ENCODE measurements at regions not wholly inside any gene's neighbourhood (a gene's known extent, or its start where the extent isn't known, plus 50 kb on each side); places are given as distances from the start of the nearest gene placed in this dataset.

DNA sequence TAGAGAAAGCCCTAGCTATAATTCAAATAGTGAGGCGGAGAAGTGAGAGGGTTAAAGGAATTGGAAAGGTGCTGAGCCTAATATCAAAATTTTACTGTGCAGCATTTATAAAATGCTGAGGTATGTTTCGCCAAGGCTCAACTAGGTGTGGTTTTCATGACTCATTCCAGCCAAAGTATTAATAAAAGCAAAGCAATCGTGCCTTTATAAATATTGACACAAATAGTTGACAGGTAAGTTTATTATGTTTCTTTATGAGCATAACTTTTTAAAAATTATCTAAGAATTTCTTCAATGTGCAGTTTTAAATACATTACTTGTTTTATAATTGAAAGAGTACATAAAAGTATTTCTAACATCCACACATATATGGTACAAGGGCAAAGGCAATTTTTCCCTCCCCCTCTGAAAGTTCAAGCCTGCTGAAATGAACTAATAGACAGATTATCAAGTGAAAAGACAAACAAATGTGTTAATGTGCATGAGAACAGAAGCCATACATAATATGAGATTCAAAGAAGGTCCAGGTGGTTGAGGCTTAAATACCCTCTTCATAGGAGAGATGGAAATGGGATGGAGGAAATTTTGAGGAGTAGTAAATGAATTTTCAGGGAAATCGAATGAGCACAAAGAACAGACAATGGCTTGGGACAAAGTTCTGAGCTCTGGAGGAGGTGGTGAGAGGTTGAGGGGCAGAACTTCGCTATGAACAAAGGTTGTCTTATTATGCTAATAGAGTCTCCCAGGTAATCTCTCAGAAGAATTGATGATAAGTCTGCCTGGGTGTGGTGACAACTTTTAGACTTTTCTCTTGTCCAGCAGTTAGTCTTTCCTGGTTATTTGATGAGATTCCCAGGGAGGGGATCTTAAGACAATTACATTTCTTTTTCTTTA, 326.5 kb downstream of the BUD13 start:
- H4K91ac ChIP-seq (ENCODE audit: low read depth, low read length) = no peak overlapping the region
- no peak overlapping the region for H2BK12ac ChIP-seq (ENCODE audit: low read length)
- no peak overlapping the region for H3K14ac ChIP-seq (ENCODE audit: low read length)
- no peaks in the 10 kb centered on the region for H3K9me3 ChIP-seq (ENCODE audit: insufficient read depth, low read depth, low read length)
- H3K79me2 ChIP-seq (ENCODE audit: control insufficient read depth, insufficient read depth, low read length, poor library complexity) = no peaks in the 10 kb centered on the region
- H2AK5ac ChIP-seq (ENCODE audit: low read length) = no peak overlapping the region
- H3K18ac ChIP-seq (ENCODE audit: low read length) = no peak overlapping the region
- no peaks in the 10 kb centered on the region for H3K79me1 ChIP-seq (ENCODE audit: low read length)
- no peak overlapping the region for H4K12ac ChIP-seq (ENCODE audit: low read depth, low read length)
- no peaks in the 10 kb centered on the region for H3K36me3 ChIP-seq (ENCODE audit: control insufficient read depth in 1 of 2, insufficient read depth in 2 of 2, low read length in 2 of 2)
- no peak overlapping the region for H4K8ac ChIP-seq (ENCODE audit: low read depth, low read length)
- H3K23ac ChIP-seq (ENCODE audit: low read length) = no peak overlapping the region
- no peaks in the 10 kb centered on the region for H3K4me1 ChIP-seq (ENCODE audit: control insufficient read depth in 1 of 2, insufficient read depth in 2 of 2, low read length in 2 of 2)
- no peak overlapping the region for H3K27ac ChIP-seq (ENCODE audit: low read depth, low read length)
- no peak overlapping the region for H3K9ac ChIP-seq (ENCODE audit: low read length)
- no peak overlapping the region for H3K4me3 ChIP-seq (ENCODE audit: low read depth, low read length)
- no CpG with 5 or more reads among the region's 5 CpGs for WGBS (ENCODE audit: extremely low coverage, insufficient coverage, insufficient read length)
- no peak overlapping the region for H3K4me2 ChIP-seq (ENCODE audit: low read length)
- H3K4ac ChIP-seq (ENCODE audit: low read depth, low read length) = no peak overlapping the region
- H3K27me3 ChIP-seq (ENCODE audit: insufficient read depth, low read length) = no peaks in the 10 kb centered on the region
- no peak for DNase-seq
- no peak overlapping the region for H2BK5ac ChIP-seq (ENCODE audit: low read depth, low read length, poor library complexity)
- no peak overlapping the region for H2AFZ ChIP-seq (ENCODE audit: insufficient read depth, low read length, poor library complexity)
- no peak overlapping the region for H2BK120ac ChIP-seq (ENCODE audit: insufficient read depth, low read length, poor library complexity)

DNA sequence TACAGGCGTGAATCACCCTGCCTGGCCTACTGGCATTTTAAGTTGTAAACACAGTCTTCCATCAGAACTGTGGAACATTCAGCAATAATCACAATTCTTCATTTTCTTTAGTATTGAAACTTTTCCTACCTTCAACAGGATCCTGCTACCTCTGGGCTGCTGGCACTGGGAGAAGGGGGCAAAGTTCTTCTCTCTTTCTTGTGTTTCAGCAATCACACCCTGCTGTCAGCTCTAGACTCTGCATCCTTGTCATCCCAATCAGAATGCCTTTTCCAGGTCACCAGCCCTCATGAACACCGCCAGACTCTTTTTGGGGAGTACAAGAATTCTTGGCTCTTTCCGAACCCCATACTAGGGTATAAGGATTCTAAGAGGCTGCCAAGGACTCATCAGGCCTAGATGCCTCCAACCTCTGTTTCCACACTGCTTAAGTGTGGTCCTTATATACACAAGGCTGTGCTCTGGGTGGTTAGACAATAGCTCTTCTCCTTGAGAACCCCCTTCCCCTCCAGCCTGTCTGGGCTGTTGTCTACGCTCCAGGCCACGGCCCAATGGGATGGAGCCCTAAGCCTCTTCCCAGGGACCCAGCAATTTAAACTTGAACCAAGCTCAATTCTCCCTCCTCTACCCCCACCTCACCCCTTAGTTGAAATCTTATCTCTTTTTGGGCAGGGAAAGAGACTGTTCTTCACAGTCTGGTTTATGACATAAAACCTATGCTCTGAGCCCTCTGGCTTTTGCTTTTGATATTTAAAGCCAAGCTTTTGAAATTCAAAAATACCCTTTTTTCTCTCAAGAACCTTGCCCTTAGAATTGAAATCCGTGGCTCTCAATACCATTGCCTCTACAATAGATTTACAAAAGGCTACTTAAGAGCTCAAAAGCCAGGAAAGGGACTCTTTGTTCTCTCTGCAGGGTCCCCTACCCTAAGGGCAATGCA, 327.4 kb downstream of the BUD13 start:
- Histone ChIP-seq H3K27me3 (ENCODE audit: insufficient read depth, low read length) (no peaks in the 10 kb centered on the region), H3K18ac (ENCODE audit: low read length) (no peak overlapping the region), H3K14ac (ENCODE audit: low read length) (no peak overlapping the region), H3K9me3 (ENCODE audit: insufficient read depth, low read depth, low read length) (no peaks in the 10 kb centered on the region), H2AFZ (ENCODE audit: insufficient read depth, low read length, poor library complexity) (no peak overlapping the region), H3K4ac (ENCODE audit: low read depth, low read length) (no peak overlapping the region), H3K9ac (ENCODE audit: low read length) (no peak overlapping the region), H3K27ac (ENCODE audit: low read depth, low read length) (no peak overlapping the region), H2BK12ac (ENCODE audit: low read length) (no peak overlapping the region), H3K23ac (ENCODE audit: low read length) (no peak overlapping the region), H3K36me3 (ENCODE audit: control insufficient read depth in 1 of 2, insufficient read depth in 2 of 2, low read length in 2 of 2) (no peaks in the 10 kb centered on the region), H3K79me1 (ENCODE audit: low read length) (no peaks in the 10 kb centered on the region), H2BK120ac (ENCODE audit: insufficient read depth, low read length, poor library complexity) (no peak overlapping the region), H3K4me3 (ENCODE audit: low read depth, low read length) (no peak overlapping the region), H3K79me2 (ENCODE audit: control insufficient read depth, insufficient read depth, low read length, poor library complexity) (no peaks in the 10 kb centered on the region), H3K4me2 (ENCODE audit: low read length) (no peak overlapping the region), H4K8ac (ENCODE audit: low read depth, low read length) (no peak overlapping the region), H2BK5ac (ENCODE audit: low read depth, low read length, poor library complexity) (no peak overlapping the region), H4K12ac (ENCODE audit: low read depth, low read length) (no peak overlapping the region), H2AK5ac (ENCODE audit: low read length) (no peak overlapping the region), H4K91ac (ENCODE audit: low read depth, low read length) (no peak overlapping the region), H3K4me1 (ENCODE audit: control insufficient read depth in 1 of 2, insufficient read depth in 2 of 2, low read length in 2 of 2) (no peaks in the 10 kb centered on the region)
- DNase-seq = no peak
- WGBS (ENCODE audit: extremely low coverage, insufficient coverage, insufficient read length) = no CpG with 5 or more reads among the region's 6 CpGs

- Histone ChIP-seq H2BK5ac (ENCODE audit: low read depth, low read length, poor library complexity) (no peak overlapping the region), H3K79me2 (ENCODE audit: control insufficient read depth, insufficient read depth, low read length, poor library complexity) (no peaks in the 10 kb centered on the region), H2BK120ac (ENCODE audit: insufficient read depth, low read length, poor library complexity) (no peak overlapping the region), H3K79me1 (ENCODE audit: low read length) (no peaks in the 10 kb centered on the region), H2AFZ (ENCODE audit: insufficient read depth, low read length, poor library complexity) (no peak overlapping the region), H3K14ac (ENCODE audit: low read length) (no peak overlapping the region), H4K12ac (ENCODE audit: low read depth, low read length) (no peak overlapping the region), H3K4me1 (ENCODE audit: control insufficient read depth in 1 of 2, insufficient read depth in 2 of 2, low read length in 2 of 2) (no peaks in the 10 kb centered on the region), H3K27me3 (ENCODE audit: insufficient read depth, low read length) (no peaks in the 10 kb centered on the region), H2AK5ac (ENCODE audit: low read length) (no peak overlapping the region), H3K27ac (ENCODE audit: low read depth, low read length) (no peak overlapping the region), H3K4me2 (ENCODE audit: low read length) (no peak overlapping the region), H3K4ac (ENCODE audit: low read depth, low read length) (no peak overlapping the region), H3K36me3 (ENCODE audit: control insufficient read depth in 1 of 2, insufficient read depth in 2 of 2, low read length in 2 of 2) (no peaks in the 10 kb centered on the region), H3K9me3 (ENCODE audit: insufficient read depth, low read depth, low read length) (peaks cover 2% of the 10 kb centered on the region), H3K18ac (ENCODE audit: low read length) (no peak overlapping the region), H3K9ac (ENCODE audit: low read length) (no peak overlapping the region), H3K4me3 (ENCODE audit: low read depth, low read length) (no peak overlapping the region), H4K8ac (ENCODE audit: low read depth, low read length) (no peak overlapping the region), H3K23ac (ENCODE audit: low read length) (no peak overlapping the region), H2BK12ac (ENCODE audit: low read length) (no peak overlapping the region), H4K91ac (ENCODE audit: low read depth, low read length) (no peak overlapping the region)
- no peak for DNase-seq
Observed at GRCh38 chr11:116442238-116442752, 330.5 kb downstream of the BUD13 start.

GRCh38 chr11:116439361-116439677, 333.5 kb downstream of the BUD13 start:
- H4K91ac ChIP-seq (ENCODE audit: low read depth, low read length) = no peak overlapping the region
- DNase-seq = no peak
- H3K18ac ChIP-seq (ENCODE audit: low read length) = no peak overlapping the region
- H3K14ac ChIP-seq (ENCODE audit: low read length) = no peak overlapping the region
- no peaks in the 10 kb centered on the region for H3K79me2 ChIP-seq (ENCODE audit: control insufficient read depth, insufficient read depth, low read length, poor library complexity)
- no peak overlapping the region for H2AFZ ChIP-seq (ENCODE audit: insufficient read depth, low read length, poor library complexity)
- H3K9me3 ChIP-seq (ENCODE audit: insufficient read depth, low read depth, low read length) = peaks cover 4% of the 10 kb centered on the region
- H2AK5ac ChIP-seq (ENCODE audit: low read length) = no peak overlapping the region
- H4K8ac ChIP-seq (ENCODE audit: low read depth, low read length) = no peak overlapping the region
- no peak overlapping the region for H3K4me3 ChIP-seq (ENCODE audit: low read depth, low read length)
- no peak overlapping the region for H3K23ac ChIP-seq (ENCODE audit: low read length)
- H3K4me1 ChIP-seq (ENCODE audit: control insufficient read depth in 1 of 2, insufficient read depth in 2 of 2, low read length in 2 of 2) = no peaks in the 10 kb centered on the region
- H2BK120ac ChIP-seq (ENCODE audit: insufficient read depth, low read length, poor library complexity) = no peak overlapping the region
- no peak overlapping the region for H3K27ac ChIP-seq (ENCODE audit: low read depth, low read length)
- no peaks in the 10 kb centered on the region for H3K79me1 ChIP-seq (ENCODE audit: low read length)
- no peaks in the 10 kb centered on the region for H3K36me3 ChIP-seq (ENCODE audit: control insufficient read depth in 1 of 2, insufficient read depth in 2 of 2, low read length in 2 of 2)
- H3K27me3 ChIP-seq (ENCODE audit: insufficient read depth, low read length) = no peaks in the 10 kb centered on the region
- no peak overlapping the region for H4K12ac ChIP-seq (ENCODE audit: low read depth, low read length)
- no peak overlapping the region for H3K4me2 ChIP-seq (ENCODE audit: low read length)
- H3K4ac ChIP-seq (ENCODE audit: low read depth, low read length) = no peak overlapping the region
- no peak overlapping the region for H2BK12ac ChIP-seq (ENCODE audit: low read length)
- no peak overlapping the region for H2BK5ac ChIP-seq (ENCODE audit: low read depth, low read length, poor library complexity)
- H3K9ac ChIP-seq (ENCODE audit: low read length) = no peak overlapping the region

All from trophoblast cell (in vitro differentiated cells and primary cell).